ENCODE measurements at regions not wholly inside any gene's neighbourhood (a gene's known extent, or its start where the extent isn't known, plus 50 kb on each side); places are given as distances from the start of the nearest gene placed in this dataset.

- DNase-seq, result no peak
- no peaks in the 10 kb centered on the region for H3K27me3 Mint-ChIP-seq (ENCODE audit: insufficient read depth)
- no peaks in the 10 kb centered on the region for H3K27me3 ChIP-seq (ENCODE audit: control insufficient read depth, insufficient read depth, low read length, poor library complexity, severe bottlenecking)
- H3K9ac ChIP-seq (ENCODE audit: extremely low read depth, low read length, poor library complexity, severe bottlenecking), result no peak overlapping the region
- H3K36me3 Mint-ChIP-seq (ENCODE audit: low read depth), result no peaks in the 10 kb centered on the region
- no peaks in the 10 kb centered on the region for H3K4me1 Mint-ChIP-seq
- H3K4me1 ChIP-seq (ENCODE audit: control insufficient read depth, insufficient read depth, low read length), result no peaks in the 10 kb centered on the region
- no peaks in the 10 kb centered on the region for H3K36me3 ChIP-seq (ENCODE audit: control insufficient read depth, insufficient read depth, low read length)
- no peak for TF ChIP-seq CTCF (conservative IDR thresholded peaks at IDR 0.05)
- WGBS, 2 experiments (ENCODE audit: insufficient coverage in 1 of 2, insufficient read length in 1 of 2), result 46 to 53% methylated on average over 3 of the region's 3 CpGs
- H3K9me3 ChIP-seq (ENCODE audit: control insufficient read depth, low read length), result no peaks in the 10 kb centered on the region
- no peak overlapping the region for H3K27ac ChIP-seq (ENCODE audit: low read depth, low read length)
- no peaks in the 10 kb centered on the region for H3K9me3 Mint-ChIP-seq
- no peak overlapping the region for H3K27ac Mint-ChIP-seq
- no peak overlapping the region for H3K4me3 ChIP-seq (ENCODE audit: low read length)
- no peak overlapping the region for H3K4me3 Mint-ChIP-seq
These were observed 480.7 kb upstream of the DPPA4 start for GRCh38 chr3:109818081-109818480.

- no peak for DNase-seq
- Histone ChIP-seq H3K9me3 (ENCODE audit: control insufficient read depth, low read length) (no peaks in the 10 kb centered on the region), H3K27me3 (ENCODE audit: control insufficient read depth, insufficient read depth, low read length, poor library complexity, severe bottlenecking) (no peaks in the 10 kb centered on the region), H3K27ac (ENCODE audit: low read depth, low read length) (no peak overlapping the region), H3K4me3 (ENCODE audit: low read length) (no peak overlapping the region), H3K4me1 (ENCODE audit: control insufficient read depth, insufficient read depth, low read length) (no peaks in the 10 kb centered on the region), H3K36me3 (ENCODE audit: control insufficient read depth, insufficient read depth, low read length) (no peaks in the 10 kb centered on the region), H3K9ac (ENCODE audit: extremely low read depth, low read length, poor library complexity, severe bottlenecking) (no peak overlapping the region)
- TF ChIP-seq CTCF (conservative IDR thresholded peaks at IDR 0.05), result no peak
- WGBS, 2 experiments (ENCODE audit: insufficient coverage in 1 of 2, insufficient read length in 1 of 2), result 84 to 90% methylated on average over 5 to 6 of the region's 6 CpGs
- H3K27me3 Mint-ChIP-seq (ENCODE audit: insufficient read depth), result no peaks in the 10 kb centered on the region
- H3K4me3 Mint-ChIP-seq, result no peak overlapping the region
- no peaks in the 10 kb centered on the region for H3K4me1 Mint-ChIP-seq
- no peak overlapping the region for H3K27ac Mint-ChIP-seq
- no peaks in the 10 kb centered on the region for H3K36me3 Mint-ChIP-seq (ENCODE audit: low read depth)
- H3K9me3 Mint-ChIP-seq, result no peaks in the 10 kb centered on the region
These were observed 482.4 kb upstream of the DPPA4 start for GRCh38 chr3:109819734-109820133.

GRCh38 chr3:109825971-109826810 is 488.8 kb upstream of the DPPA4 start:
- no peaks in the 10 kb centered on the region for H3K27me3 ChIP-seq (ENCODE audit: control insufficient read depth, insufficient read depth, low read length, poor library complexity, severe bottlenecking)
- H3K27ac Mint-ChIP-seq, result no peak overlapping the region
- H3K4me1 Mint-ChIP-seq, result peaks cover under 1% of the 10 kb centered on the region
- H3K9me3 Mint-ChIP-seq, result peaks cover 4% of the 10 kb centered on the region
- DNase-seq, result no peak
- H3K9me3 ChIP-seq (ENCODE audit: control insufficient read depth, low read length), result no peaks in the 10 kb centered on the region
- WGBS, 2 experiments (ENCODE audit: insufficient coverage in 1 of 2, insufficient read length in 1 of 2), result 92 to 94% methylated on average over 3 to 6 of the region's 7 CpGs
- no peak overlapping the region for H3K9ac ChIP-seq (ENCODE audit: extremely low read depth, low read length, poor library complexity, severe bottlenecking)
- no peak overlapping the region for H3K4me3 Mint-ChIP-seq
- no peaks in the 10 kb centered on the region for H3K36me3 ChIP-seq (ENCODE audit: control insufficient read depth, insufficient read depth, low read length)
- H3K27me3 Mint-ChIP-seq (ENCODE audit: insufficient read depth), result peaks cover under 1% of the 10 kb centered on the region
- H3K27ac ChIP-seq (ENCODE audit: low read depth, low read length), result no peak overlapping the region
- no peak overlapping the region for H3K4me3 ChIP-seq (ENCODE audit: low read length)
- no peaks in the 10 kb centered on the region for H3K4me1 ChIP-seq (ENCODE audit: control insufficient read depth, insufficient read depth, low read length)
- no peaks in the 10 kb centered on the region for H3K36me3 Mint-ChIP-seq (ENCODE audit: low read depth)
- no peak for TF ChIP-seq CTCF (conservative IDR thresholded peaks at IDR 0.05)

Data from endodermal cell (in vitro differentiated cells).